ENCODE measurements at regions not wholly inside any gene's neighbourhood (a gene's known extent, or its start where the extent isn't known, plus 50 kb on each side); places are given as distances from the start of the nearest gene placed in this dataset.

DNA sequence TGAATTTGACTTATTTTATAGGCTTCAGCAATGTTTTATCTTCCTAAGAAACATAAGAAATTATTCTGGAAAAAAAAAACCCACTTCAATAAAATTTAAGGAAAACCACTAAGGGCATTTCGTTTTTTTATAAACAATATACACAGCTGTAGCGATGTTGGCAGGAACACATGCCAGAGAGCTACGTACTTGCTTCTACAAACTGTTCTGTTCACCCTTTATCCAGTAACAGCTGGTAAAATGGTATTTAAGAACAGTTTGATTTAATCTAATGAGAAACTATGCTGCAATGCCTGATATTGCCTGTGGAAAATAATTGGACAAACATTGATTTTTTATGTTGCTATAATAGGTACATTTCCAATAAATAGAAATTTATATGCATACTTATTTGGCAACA, 137.2 kb upstream of the DACH1 start:
- Mint-ChIP-seq H3K4me1 (no peaks in the 10 kb centered on the region), H3K27me3 (ENCODE audit: low read depth) (no peaks in the 10 kb centered on the region)

GRCh38 chr13:71998223-71998622, 131.2 kb upstream of the DACH1 start:
- Mint-ChIP-seq H3K27me3 (ENCODE audit: low read depth) (no peaks in the 10 kb centered on the region), H3K4me3 (no peak overlapping the region), H3K36me3 (ENCODE audit: low read depth) (peaks cover 9% of the 10 kb centered on the region), H3K27ac (ENCODE audit: unreplicated experiment) (no peak overlapping the region), H3K9me3 (peaks cover 12% of the 10 kb centered on the region), H3K4me1 (no peaks in the 10 kb centered on the region)
- TF ChIP-seq, protein P1, sequence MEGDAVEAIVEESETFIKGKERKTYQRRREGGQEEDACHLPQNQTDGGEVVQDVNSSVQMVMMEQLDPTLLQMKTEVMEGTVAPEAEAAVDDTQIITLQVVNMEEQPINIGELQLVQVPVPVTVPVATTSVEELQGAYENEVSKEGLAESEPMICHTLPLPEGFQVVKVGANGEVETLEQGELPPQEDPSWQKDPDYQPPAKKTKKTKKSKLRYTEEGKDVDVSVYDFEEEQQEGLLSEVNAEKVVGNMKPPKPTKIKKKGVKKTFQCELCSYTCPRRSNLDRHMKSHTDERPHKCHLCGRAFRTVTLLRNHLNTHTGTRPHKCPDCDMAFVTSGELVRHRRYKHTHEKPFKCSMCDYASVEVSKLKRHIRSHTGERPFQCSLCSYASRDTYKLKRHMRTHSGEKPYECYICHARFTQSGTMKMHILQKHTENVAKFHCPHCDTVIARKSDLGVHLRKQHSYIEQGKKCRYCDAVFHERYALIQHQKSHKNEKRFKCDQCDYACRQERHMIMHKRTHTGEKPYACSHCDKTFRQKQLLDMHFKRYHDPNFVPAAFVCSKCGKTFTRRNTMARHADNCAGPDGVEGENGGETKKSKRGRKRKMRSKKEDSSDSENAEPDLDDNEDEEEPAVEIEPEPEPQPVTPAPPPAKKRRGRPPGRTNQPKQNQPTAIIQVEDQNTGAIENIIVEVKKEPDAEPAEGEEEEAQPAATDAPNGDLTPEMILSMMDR (conservative IDR thresholded peaks at IDR 0.05), result no peak
- no peak for DNase-seq (ENCODE audit: low read depth, low spot score)

More for the DNA sequence above, 137.2 kb upstream of the DACH1 start:
- DNase-seq (ENCODE audit: low read depth, low spot score), result no peak
- H3K4me3 Mint-ChIP-seq, result no peak overlapping the region
- TF ChIP-seq, protein P1 (conservative IDR thresholded peaks at IDR 0.05), result no peak
- H3K9me3 Mint-ChIP-seq, result peaks cover 4% of the 10 kb centered on the region
- H3K36me3 Mint-ChIP-seq (ENCODE audit: low read depth), result peaks cover 2% of the 10 kb centered on the region
- no peak overlapping the region for H3K27ac Mint-ChIP-seq (ENCODE audit: unreplicated experiment)

GRCh38 chr13:71979616-71980015, 112.6 kb upstream of the DACH1 start:
- H3K27me3 Mint-ChIP-seq (ENCODE audit: low read depth), result no peaks in the 10 kb centered on the region
- peaks cover 4% of the 10 kb centered on the region for H3K36me3 Mint-ChIP-seq (ENCODE audit: low read depth)
- DNase-seq (ENCODE audit: low read depth, low spot score), result no peak
- H3K9me3 Mint-ChIP-seq, result peaks cover 14% of the 10 kb centered on the region
- TF ChIP-seq, protein P1 (conservative IDR thresholded peaks at IDR 0.05), result peak; percentile 55
- no peaks in the 10 kb centered on the region for H3K4me1 Mint-ChIP-seq
- no peak overlapping the region for H3K27ac Mint-ChIP-seq (ENCODE audit: unreplicated experiment)
- no peak overlapping the region for H3K4me3 Mint-ChIP-seq

- Mint-ChIP-seq H3K4me3 (no peak overlapping the region), H3K36me3 (ENCODE audit: low read depth) (no peaks in the 10 kb centered on the region), H3K9me3 (peaks cover 3% of the 10 kb centered on the region), H3K27ac (ENCODE audit: unreplicated experiment) (no peak overlapping the region), H3K27me3 (ENCODE audit: low read depth) (no peaks in the 10 kb centered on the region), H3K4me1 (no peaks in the 10 kb centered on the region)
- TF ChIP-seq, protein P1 (conservative IDR thresholded peaks at IDR 0.05), result no peak
- no peak for DNase-seq (ENCODE audit: low read depth, low spot score)
These were observed 110.0 kb upstream of the DACH1 start for GRCh38 chr13:71977028-71977427.

GRCh38 chr13:71967990-71968389, 101.0 kb upstream of the DACH1 start:
- no peak for DNase-seq (ENCODE audit: low read depth, low spot score)
- H3K27ac Mint-ChIP-seq (ENCODE audit: unreplicated experiment), result no peak overlapping the region
- H3K36me3 Mint-ChIP-seq (ENCODE audit: low read depth), result no peaks in the 10 kb centered on the region
- H3K27me3 Mint-ChIP-seq (ENCODE audit: low read depth), result no peaks in the 10 kb centered on the region
- H3K9me3 Mint-ChIP-seq, result no peaks in the 10 kb centered on the region
- TF ChIP-seq, protein P1 (conservative IDR thresholded peaks at IDR 0.05), result no peak
- H3K4me1 Mint-ChIP-seq, result peaks cover 4% of the 10 kb centered on the region
- no peak overlapping the region for H3K4me3 Mint-ChIP-seq
